ENCODE measurements at regions not wholly inside any gene's neighbourhood (a gene's known extent, or its start where the extent isn't known, plus 50 kb on each side); places are given as distances from the start of the nearest gene placed in this dataset.

GRCh38 chr12:125284945-125285685, 219.9 kb downstream of the AACS start:
- ATAC-seq (ENCODE audit: low read depth) (no peak), DNase-seq (no peak)
- H3K27me3 Mint-ChIP-seq = peaks cover 25% of the 10 kb centered on the region
- H3K4me3 Mint-ChIP-seq = no peak overlapping the region
- Histone ChIP-seq H3K27me3 (replicated peaks in 1 of 4; ENCODE audit: control extremely low read depth in 1 of 4, control insufficient read depth in 3 of 4, insufficient read depth in 4 of 4, low read length in 3 of 4) (peaks cover 0 to 18% (median 1%) of the 10 kb centered on the region in 4 experiments), H3K79me2 (ENCODE audit: control insufficient read depth, insufficient read depth, low read length) (no peaks in the 10 kb centered on the region), H2AFZ (ENCODE audit: insufficient read depth, low read depth, low read length, poor library complexity, severe bottlenecking) (no peak overlapping the region), H4K20me1 (ENCODE audit: control insufficient read depth, insufficient read depth, low read length, poor library complexity, severe bottlenecking) (no peaks in the 10 kb centered on the region), H3K9me3 (ENCODE audit: control extremely low read depth in 1 of 3, control insufficient read depth in 2 of 3, insufficient read depth in 1 of 3, low read length in 2 of 3) (peaks cover 0 to 10% (median 0%) of the 10 kb centered on the region in 3 donors), H3K27ac (ENCODE audit: low read length in 2 of 2) (no peak overlapping the region), H3K36me3 (replicated peaks in 1 of 2; ENCODE audit: control extremely low read depth in 1 of 2, control insufficient read depth in 1 of 2, extremely low read depth in 1 of 2, insufficient read depth in 2 of 2, low read length in 1 of 2) (no peaks in the 10 kb centered on the region), H3K4me2 (replicated peaks; ENCODE audit: low read depth, low read length, poor library complexity, severe bottlenecking) (no peak overlapping the region), H3K4me1 (ENCODE audit: control insufficient read depth in 2 of 2, insufficient read depth in 2 of 2, low read length in 2 of 2) (no peaks in the 10 kb centered on the region), H3K4me3 (ENCODE audit: control extremely low read depth in 1 of 5, extremely low read depth in 1 of 5, insufficient read depth in 1 of 5, low read depth in 2 of 5, low read length in 4 of 5) (no peak overlapping the region), H3K9ac (ENCODE audit: low read length) (no peak overlapping the region)
- intact Hi-C loops (cut with micrococcal nuclease) = no loop called here
- TF ChIP-seq CTCF (IDR thresholded peaks at IDR 0.05) (no peak), EZH2 (IDR thresholded peaks at IDR 0.05; ENCODE audit: borderline replicate concordance, insufficient read depth, low read depth, low read length, poor library complexity, severe bottlenecking) (no peak)
- H3K27ac Mint-ChIP-seq = no peak overlapping the region
- H3K4me1 Mint-ChIP-seq = peaks cover 4% of the 10 kb centered on the region
- 79% methylated on average over 6 of the region's 7 CpGs for WGBS (ENCODE audit: insufficient coverage)
- H3K9me3 Mint-ChIP-seq (ENCODE audit: insufficient read depth) = peaks cover 3% of the 10 kb centered on the region
- POLR2A ChIA-PET = no interaction called here
- CTCF ChIA-PET = no interaction called here

- no peaks in the 10 kb centered on the region for H3K4me1 Mint-ChIP-seq
- intact Hi-C loops (cut with micrococcal nuclease) = no loop called here
- Histone ChIP-seq H3K36me3 (replicated peaks in 1 of 2; ENCODE audit: control extremely low read depth in 1 of 2, control insufficient read depth in 1 of 2, extremely low read depth in 1 of 2, insufficient read depth in 2 of 2, low read length in 1 of 2) (no peaks in the 10 kb centered on the region), H4K20me1 (ENCODE audit: control insufficient read depth, insufficient read depth, low read length, poor library complexity, severe bottlenecking) (no peaks in the 10 kb centered on the region), H3K4me2 (replicated peaks; ENCODE audit: low read depth, low read length, poor library complexity, severe bottlenecking) (no peak overlapping the region), H3K27ac (ENCODE audit: low read length in 2 of 2) (no peak overlapping the region), H2AFZ (ENCODE audit: insufficient read depth, low read depth, low read length, poor library complexity, severe bottlenecking) (no peak overlapping the region), H3K9ac (ENCODE audit: low read length) (no peak overlapping the region), H3K79me2 (ENCODE audit: control insufficient read depth, insufficient read depth, low read length) (no peaks in the 10 kb centered on the region), H3K27me3 (replicated peaks in 1 of 4; ENCODE audit: control extremely low read depth in 1 of 4, control insufficient read depth in 3 of 4, insufficient read depth in 4 of 4, low read length in 3 of 4) (peaks cover 0 to 15% (median 1%) of the 10 kb centered on the region in 4 experiments), H3K4me1 (ENCODE audit: control insufficient read depth in 2 of 2, insufficient read depth in 2 of 2, low read length in 2 of 2) (no peaks in the 10 kb centered on the region), H3K9me3 (ENCODE audit: control extremely low read depth in 1 of 3, control insufficient read depth in 2 of 3, insufficient read depth in 1 of 3, low read length in 2 of 3) (peaks cover 0 to 7% (median 0%) of the 10 kb centered on the region in 3 donors), H3K4me3 (ENCODE audit: control extremely low read depth in 1 of 5, extremely low read depth in 1 of 5, insufficient read depth in 1 of 5, low read depth in 2 of 5, low read length in 4 of 5) (no peak overlapping the region)
- peaks cover 3% of the 10 kb centered on the region for H3K9me3 Mint-ChIP-seq (ENCODE audit: insufficient read depth)
- H3K4me3 Mint-ChIP-seq = no peak overlapping the region
- ATAC-seq (ENCODE audit: low read depth) (no peak), DNase-seq (no peak)
- ChIA-PET CTCF (no interaction called here), POLR2A (no interaction called here)
- TF ChIP-seq CTCF (IDR thresholded peaks at IDR 0.05) = no peak
- no peak for TF ChIP-seq EZH2 (IDR thresholded peaks at IDR 0.05; ENCODE audit: borderline replicate concordance, insufficient read depth, low read depth, low read length, poor library complexity, severe bottlenecking)
- H3K27ac Mint-ChIP-seq = no peak overlapping the region
- peaks cover 22% of the 10 kb centered on the region for H3K27me3 Mint-ChIP-seq
- 96% methylated on average over 4 of the region's 7 CpGs for WGBS (ENCODE audit: insufficient coverage)
These were observed 220.9 kb downstream of the AACS start for GRCh38 chr12:125286005-125286727.

All from B cell (primary cell).